GM23248 (cell line): ENCODE measurements at regions not wholly inside any gene's neighbourhood (a gene's known extent, or its start where the extent isn't known, plus 50 kb on each side); places are given as distances from the start of the nearest gene placed in this dataset.

Experiments used
- EZH2 ChIP-seq: fragments of 200-600 bp; sonication (generic); IDR thresholded peaks from 2 replicates; pipeline ENCODE4 v1.6.1; 2018; ENCODE audit warnings: antibody characterized with exemption, mild to moderate bottlenecking; ENCODE audit not compliant: insufficient read depth, poor library complexity, severe bottlenecking
- EZH2phosphoT487 ChIP-seq: fragments of 200-600 bp; sonication (generic); IDR thresholded peaks from 2 replicates; pipeline ENCODE4 v1.6.1; 2018; ENCODE audit warnings: antibody characterized with exemption, moderate library complexity, mild to moderate bottlenecking, low read depth; ENCODE audit not compliant: insufficient read depth

DNA sequence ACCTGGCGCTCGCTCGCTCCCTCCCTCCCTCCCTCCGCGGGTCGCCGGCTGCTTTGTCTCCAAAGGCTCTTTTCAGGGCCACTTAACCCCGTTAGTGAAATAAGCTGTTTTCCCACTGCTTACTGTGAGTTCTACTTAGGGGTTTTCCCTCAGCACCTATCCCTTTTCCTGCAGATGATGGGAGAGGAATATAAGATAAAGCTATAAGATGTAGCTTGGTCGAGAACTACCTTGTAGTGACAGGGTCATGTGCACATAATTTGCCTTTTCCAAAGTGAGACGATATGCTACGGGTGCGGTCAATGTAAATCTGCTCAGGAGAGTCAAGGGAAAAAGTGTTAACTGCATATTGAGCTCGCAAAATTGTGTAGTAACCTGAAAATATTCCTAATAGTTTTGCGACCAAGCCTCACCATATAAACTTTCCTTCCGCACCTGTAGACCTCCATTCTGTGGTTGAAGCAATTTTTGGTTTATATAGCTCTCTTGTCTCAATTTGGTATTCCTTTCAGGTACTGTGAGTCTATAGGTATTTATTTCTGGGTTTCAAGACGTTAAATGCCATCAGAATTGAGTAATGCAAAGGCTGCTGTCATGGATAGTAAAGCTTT lies 55.8 kb upstream of the BOLA1 start:
- TF ChIP-seq EZH2phosphoT487 (no peak), EZH2 (no peak)
